GM12878 (cell line): ENCODE measurements at regions not wholly inside any gene's neighbourhood (a gene's known extent, or its start where the extent isn't known, plus 50 kb on each side); places are given as distances from the start of the nearest gene placed in this dataset.
A peak's percentile ranks its signal among the peaks of the same experiment; 100 is the strongest.

Source experiments
- ATF3 ChIP-seq: IDR thresholded peaks from 2 replicates; pipeline ENCODE4 v1.6.1; 2011; ENCODE audit warnings: low read depth, mild to moderate bottlenecking, low read length, moderate library complexity, borderline replicate concordance; ENCODE audit errors: extremely low read depth
- BCLAF1 ChIP-seq: fragments of 450-650 bp; IDR thresholded peaks from 2 replicates; pipeline ENCODE4 v1.6.1; 2017; ENCODE audit warnings: antibody characterized with exemption, mild to moderate bottlenecking, moderate library complexity
- BRCA1 ChIP-seq: IDR thresholded peaks from 2 replicates; pipeline ENCODE4 v1.6.1; 2011; ENCODE audit warnings: low read depth, low read length, improper control_type of control experiment
- CHD1 ChIP-seq: IDR thresholded peaks from 2 replicates; pipeline ENCODE4 v1.6.1; 2012; ENCODE audit warnings: low read depth, low read length, improper control_type of control experiment
- EZH2 ChIP-seq: IDR thresholded peaks from 2 replicates; pipeline ENCODE4 v1.6.1; 2012; ENCODE audit warnings: low read depth, mild to moderate bottlenecking, control low read depth, inconsistent platforms, low read length, borderline replicate concordance; ENCODE audit not compliant: control insufficient read depth
- KLF5 ChIP-seq: fragments of 450-650 bp; IDR thresholded peaks from 2 replicates; pipeline ENCODE4 v1.6.1; 2014; ENCODE audit warnings: mild to moderate bottlenecking; ENCODE audit not compliant: partially characterized antibody
- LARP7 ChIP-seq: fragments of 450-650 bp; IDR thresholded peaks from 2 replicates; pipeline ENCODE4 v1.6.1; 2017; ENCODE audit warnings: mild to moderate bottlenecking
- MEF2B ChIP-seq: fragments of 450-650 bp; IDR thresholded peaks from 2 replicates; pipeline ENCODE4 v1.6.1; 2018; ENCODE audit warnings: mild to moderate bottlenecking, moderate library complexity; ENCODE audit not compliant: partially characterized antibody, poor library complexity, severe bottlenecking
- MXI1 ChIP-seq: fragments of 150-350 bp; IDR thresholded peaks from 2 replicates; pipeline ENCODE4 v1.6.1; 2011; ENCODE audit warnings: low read depth, mild to moderate bottlenecking, inconsistent platforms, low read length, improper control_type of control experiment
- MYB ChIP-seq: fragments of 150-350 bp; IDR thresholded peaks from 2 replicates; pipeline ENCODE4 v1.6.1; 2014; ENCODE audit warnings: mild to moderate bottlenecking, low read depth, low read length, borderline replicate concordance
- NBN ChIP-seq: fragments of 450-650 bp; IDR thresholded peaks from 2 replicates; pipeline ENCODE4 v1.6.1; 2016
- PKNOX1 ChIP-seq: fragments of 450-650 bp; IDR thresholded peaks from 2 replicates; pipeline ENCODE4 v1.6.1; 2016; ENCODE audit warnings: mild to moderate bottlenecking
- POLR2AphosphoS5 ChIP-seq: IDR thresholded peaks from 2 replicates; pipeline ENCODE4 v1.6.1; 2011; ENCODE audit warnings: mild to moderate bottlenecking, low read length, inconsistent platforms
- SMC3 ChIP-seq: IDR thresholded peaks from 2 replicates; pipeline ENCODE4 v1.6.1; 2011; ENCODE audit warnings: low read length, improper control_type of control experiment, borderline replicate concordance
- SRF ChIP-seq, 2 experiments: IDR thresholded peaks; 2 replicates each; pipeline ENCODE4 v1.6.1; 2011; ENCODE audit warnings: low read depth in 2 of 2, low read length in 2 of 2, mild to moderate bottlenecking in 1 of 2, moderate library complexity in 1 of 2
- STAT3 ChIP-seq: IDR thresholded peaks from 2 replicates; pipeline ENCODE4 v1.6.1; 2011; ENCODE audit warnings: low read depth, low read length, improper control_type of control experiment
- SUPT20H ChIP-seq: IDR thresholded peaks from 2 replicates; pipeline ENCODE4 v1.6.1; 2011; ENCODE audit warnings: low read depth, mild to moderate bottlenecking, low read length, moderate library complexity, borderline replicate concordance; ENCODE audit not compliant: control insufficient read depth
- SUZ12 ChIP-seq: fragments of 200-600 bp; sonication (generic); IDR thresholded peaks from one replicate; pipeline ENCODE4 v1.6.1; 2018; ENCODE audit warnings: antibody characterized with exemption, mild to moderate bottlenecking; ENCODE audit not compliant: unreplicated experiment
- TCF3 ChIP-seq: IDR thresholded peaks from 2 replicates; pipeline ENCODE4 v1.6.1; 2012; ENCODE audit warnings: low read depth, mild to moderate bottlenecking, low read length, borderline replicate concordance; ENCODE audit not compliant: insufficient read depth
- YY1 ChIP-seq: IDR thresholded peaks from 2 replicates; pipeline ENCODE4 v1.6.1; 2011; ENCODE audit warnings: low read depth, mild to moderate bottlenecking, low read length
- ZBTB40 ChIP-seq: fragments of 450-650 bp; IDR thresholded peaks from 2 replicates; pipeline ENCODE4 v1.6.1; 2016; ENCODE audit warnings: mild to moderate bottlenecking, moderate library complexity, borderline replicate concordance

- TF ChIP-seq PKNOX1 = no peak
- TF ChIP-seq NBN = peak; percentile 93; the same call in 1 of the 2 replicates
- 0 out of 2 replicates have a peak, but pooled peaks have one; percentile 13 for TF ChIP-seq STAT3
- 0 out of 2 replicates have a peak, but pooled peaks have one; percentile 26 for TF ChIP-seq TCF3
- 0 out of 2 replicates have a peak, but pooled peaks have one; percentile 52 for TF ChIP-seq CHD1
- no peak; the same call in 1 of the 2 replicates for TF ChIP-seq ZBTB40
- no peak for TF ChIP-seq SUZ12
- no peak for TF ChIP-seq BRCA1
- no peak for TF ChIP-seq LARP7
- TF ChIP-seq SUPT20H = no peak
- 0 out of 2 replicates have a peak, but pooled peaks have one; percentile 22 for TF ChIP-seq SMC3
- TF ChIP-seq SRF (IDR thresholded peaks at IDR 0.05; ENCODE audit: low read depth in 2 of 2, low read length in 2 of 2) = 0 out of 4 replicates have a peak, but pooled peaks of 1 of the 2 experiments have one; percentile 12
- no peak for TF ChIP-seq MXI1
- TF ChIP-seq YY1 = peak; percentile 86
- peak; percentile 24 for TF ChIP-seq KLF5
- TF ChIP-seq ATF3 = no peak
- TF ChIP-seq POLR2AphosphoS5 = peak; percentile 73
- no peak for TF ChIP-seq BCLAF1
- peak; percentile 55 for TF ChIP-seq MEF2B
- TF ChIP-seq EZH2 = no peak
- no peak for TF ChIP-seq MYB
These were observed 214.3 kb upstream of the MARCKS start (continued) for GRCh38 chr6:113642714-113643406.
